ENCODE measurements at regions not wholly inside any gene's neighbourhood (a gene's known extent, or its start where the extent isn't known, plus 50 kb on each side); places are given as distances from the start of the nearest gene placed in this dataset.

DNA sequence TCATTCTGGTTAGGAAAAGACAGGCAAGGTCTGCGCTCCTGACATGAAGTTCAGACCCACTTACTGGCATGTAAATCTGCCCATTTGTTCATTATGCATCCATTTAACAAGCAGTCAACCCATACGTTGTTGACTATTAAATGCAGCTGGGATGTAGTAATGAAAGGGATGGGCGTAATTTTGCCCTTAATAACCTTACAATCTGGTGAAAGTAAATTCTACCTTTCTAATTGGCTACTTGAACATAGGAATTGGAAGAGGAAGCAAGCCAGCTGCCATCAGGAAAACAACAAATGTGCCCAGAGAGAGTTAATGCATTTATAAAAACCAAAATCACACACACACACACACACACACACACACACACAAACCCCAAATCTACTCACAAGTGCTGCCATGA lies 170.2 kb upstream of the PITRM1 start:
- TF ChIP-seq CTCF (conservative IDR thresholded peaks at IDR 0.05; ENCODE audit: low read length) (no peak), EZH2phosphoT487 (IDR thresholded peaks at IDR 0.05; ENCODE audit: borderline replicate concordance) (no peak)
